Caco-2 (cell line): ENCODE measurements at regions not wholly inside any gene's neighbourhood (a gene's known extent, or its start where the extent isn't known, plus 50 kb on each side); places are given as distances from the start of the nearest gene placed in this dataset.

Experiments used
- BruUV-seq: library from RNA; stranded (reverse); fragments of 400-500 nt; replicated peaks from 2 replicates; lab custom pipeline; 2021; lab: Mats Ljungman, UMichigan
- CTCF ChIA-PET: fragments of 300-600 bp; sonication (Branson Sonifier 250); formaldehyde crosslinking; loops from one replicate; lab custom pipeline; 2022; ENCODE audit warnings: antibody characterized with exemption; lab: Charles Lee
- POLR2A ChIA-PET: fragments of 300-600 bp; sonication (Branson Sonifier 250); formaldehyde crosslinking; loops from one replicate; lab custom pipeline; 2022; ENCODE audit warnings: antibody characterized with exemption; lab: Charles Lee
- DNase-seq, 2 experiments: peaks; one replicate each; pipeline versions ENCODE4 v3.0.0 to v3.0.0-alpha.2; 2020 to 2022
- H3K27me3 ChIP-seq: replicated peaks from 2 replicates; pipeline ENCODE4 v1.6.0; 2011; ENCODE audit warnings: low read length; ENCODE audit not compliant: control insufficient read depth, insufficient read depth
- H3K36me3 ChIP-seq: 2 replicates; pipeline ENCODE4 v1.5.1; 2011; ENCODE audit warnings: low read length; ENCODE audit not compliant: control insufficient read depth, insufficient read depth
- H3K4me1 ChIP-seq: fragments of 250-450 bp; sonication (Bioruptor Pico); 2 replicates; pipeline ENCODE4 v1.5.1; 2020; ENCODE audit warnings: mild to moderate bottlenecking
- H3K4me3 ChIP-seq: 2 replicates; pipeline ENCODE4 v1.5.1; 2011; ENCODE audit warnings: low read depth, mild to moderate bottlenecking, control low read depth, low read length
- H3K9me3 ChIP-seq: fragments of 250-450 bp; sonication (Bioruptor Pico); 2 replicates; pipeline ENCODE4 v1.5.1; 2020; ENCODE audit warnings: mild to moderate bottlenecking, moderate library complexity
- H3K27ac Mint-ChIP-seq: one replicate; pipeline ENCODE4 v1.8.0; 2022; ENCODE audit warnings: mixed read lengths; ENCODE audit not compliant: unreplicated experiment
- H3K27me3 Mint-ChIP-seq: one replicate; pipeline ENCODE4 v1.8.0; 2022; ENCODE audit warnings: mixed read lengths; ENCODE audit not compliant: insufficient read depth, unreplicated experiment
- H3K36me3 Mint-ChIP-seq: one replicate; pipeline ENCODE4 v1.8.0; 2022; ENCODE audit warnings: mild to moderate bottlenecking, mixed read lengths; ENCODE audit not compliant: insufficient read depth, unreplicated experiment
- H3K4me1 Mint-ChIP-seq: one replicate; pipeline ENCODE4 v1.8.0; 2022; ENCODE audit warnings: low read depth, mixed read lengths; ENCODE audit not compliant: unreplicated experiment
- H3K4me3 Mint-ChIP-seq: one replicate; pipeline ENCODE4 v1.8.0; 2022; ENCODE audit warnings: mild to moderate bottlenecking, moderate library complexity, mixed read lengths; ENCODE audit not compliant: unreplicated experiment
- H3K9me3 Mint-ChIP-seq: one replicate; pipeline ENCODE4 v1.8.0; 2022; ENCODE audit warnings: mixed read lengths; ENCODE audit not compliant: unreplicated experiment
- CTCF ChIP-seq, 2 experiments: fragments of 200-600 bp in 1 of 2; IDR thresholded peaks; 1 replicate in 1 of 2; 2 replicates in 1 of 2; pipeline versions ENCODE4 v1.5.1 to v1.8.0; 2011 to 2022; ENCODE audit warnings: antibody characterized with exemption in 1 of 2, control low read depth in 1 of 2, inconsistent platforms in 1 of 2, low read depth in 1 of 2, low read length in 1 of 2, mild to moderate bottlenecking in 1 of 2, moderate library complexity in 1 of 2; ENCODE audit not compliant: insufficient read depth in 1 of 2, severe bottlenecking in 1 of 2, unreplicated experiment in 1 of 2
- intact Hi-C: fragments of 100-400 bp; cut with micrococcal nuclease; formaldehyde crosslinking; loops from one replicate; pipeline ENCODE4 v1.10.0; 2022; ENCODE audit not compliant: unreplicated experiment

- Histone ChIP-seq H3K4me1 (no peaks in the 10 kb centered on the region), H3K4me3 (no peak overlapping the region), H3K9me3 (no peaks in the 10 kb centered on the region), H3K36me3 (no peaks in the 10 kb centered on the region), H3K27me3 (no peaks in the 10 kb centered on the region)
- H3K27ac Mint-ChIP-seq = no peak overlapping the region
- peaks cover 7% of the 10 kb centered on the region for H3K4me1 Mint-ChIP-seq
- no peaks in the 10 kb centered on the region for H3K9me3 Mint-ChIP-seq
- POLR2A ChIA-PET = no interaction called here
- no peak overlapping the region for H3K4me3 Mint-ChIP-seq
- CTCF ChIA-PET = no interaction called here
- intact Hi-C loops = no loop called here
- no peaks in the 10 kb centered on the region for H3K36me3 Mint-ChIP-seq
- no peak for TF ChIP-seq CTCF (IDR thresholded peaks at IDR 0.05; ENCODE audit: insufficient read depth in 1 of 2, low read depth in 1 of 2, low read length in 1 of 2, severe bottlenecking in 1 of 2, unreplicated experiment in 1 of 2)
- no peak for DNase-seq
- H3K27me3 Mint-ChIP-seq = no peaks in the 10 kb centered on the region
- BruUV-seq = no TSS peak
Measured at GRCh38 chr14:53652068-53652467, 304.6 kb downstream of the BMP4 start.

- Histone ChIP-seq H3K4me1 (no peaks in the 10 kb centered on the region), H3K36me3 (no peaks in the 10 kb centered on the region), H3K4me3 (no peak overlapping the region), H3K9me3 (no peaks in the 10 kb centered on the region; the same call in 1 of the 2 replicates), H3K27me3 (no peaks in the 10 kb centered on the region)
- ChIA-PET POLR2A (no interaction called here), CTCF (no interaction called here)
- Mint-ChIP-seq H3K4me3 (no peak overlapping the region), H3K4me1 (peaks cover 7% of the 10 kb centered on the region), H3K9me3 (no peaks in the 10 kb centered on the region), H3K27me3 (no peaks in the 10 kb centered on the region), H3K36me3 (no peaks in the 10 kb centered on the region), H3K27ac (no peak overlapping the region)
- no TSS peak for BruUV-seq
- TF ChIP-seq CTCF (IDR thresholded peaks at IDR 0.05; ENCODE audit: insufficient read depth in 1 of 2, low read depth in 1 of 2, low read length in 1 of 2, severe bottlenecking in 1 of 2, unreplicated experiment in 1 of 2) = no peak
- intact Hi-C loops = no loop called here
- DNase-seq = no peak
Measured at GRCh38 chr14:53651096-53651740, 305.4 kb downstream of the BMP4 start.

GRCh38 chr14:53646925-53647324 is 309.7 kb downstream of the BMP4 start:
- Histone ChIP-seq H3K27me3 (no peaks in the 10 kb centered on the region), H3K4me3 (no peak overlapping the region), H3K36me3 (no peaks in the 10 kb centered on the region), H3K4me1 (no peaks in the 10 kb centered on the region), H3K9me3 (no peaks in the 10 kb centered on the region; the same call in 1 of the 2 replicates)
- no peak for TF ChIP-seq CTCF (IDR thresholded peaks at IDR 0.05; ENCODE audit: insufficient read depth in 1 of 2, low read depth in 1 of 2, low read length in 1 of 2, severe bottlenecking in 1 of 2, unreplicated experiment in 1 of 2)
- no peak for DNase-seq
- Mint-ChIP-seq H3K36me3 (no peaks in the 10 kb centered on the region), H3K4me3 (no peak overlapping the region), H3K4me1 (peaks cover 7% of the 10 kb centered on the region), H3K27ac (no peak overlapping the region), H3K27me3 (no peaks in the 10 kb centered on the region), H3K9me3 (peaks cover 25% of the 10 kb centered on the region)
- no TSS peak for BruUV-seq
- ChIA-PET POLR2A (no interaction called here), CTCF (no interaction called here)
- intact Hi-C loops = no loop called here
